ENCODE measurements at regions not wholly inside any gene's neighbourhood (a gene's known extent, or its start where the extent isn't known, plus 50 kb on each side); places are given as distances from the start of the nearest gene placed in this dataset.
"Not testable (repeated sequence)": the region's sequence is repeated elsewhere in the genome, so short reads cannot be mapped to it uniquely, and the experiment has no call there.

DNA sequence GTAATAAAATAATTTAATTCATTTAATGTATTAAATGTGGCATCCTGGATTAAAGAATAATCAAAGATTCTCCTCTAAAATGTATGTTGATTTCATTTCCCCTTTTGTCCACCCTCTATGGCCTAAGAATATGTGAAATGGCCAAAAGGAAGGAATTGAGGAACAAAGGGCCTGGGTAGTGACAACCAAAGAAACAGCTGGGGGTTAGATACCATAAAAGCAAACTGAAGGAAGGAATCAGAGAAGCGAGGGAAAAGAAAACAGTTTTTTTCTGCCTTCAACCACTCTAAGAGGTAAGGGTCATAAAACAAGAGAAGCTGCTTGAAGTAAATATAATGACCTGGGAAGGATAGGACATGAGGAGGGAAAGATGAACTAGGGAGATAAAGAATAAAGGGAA is 139.3 kb downstream of the FAM76B start:
- no peak for DNase-seq

DNA sequence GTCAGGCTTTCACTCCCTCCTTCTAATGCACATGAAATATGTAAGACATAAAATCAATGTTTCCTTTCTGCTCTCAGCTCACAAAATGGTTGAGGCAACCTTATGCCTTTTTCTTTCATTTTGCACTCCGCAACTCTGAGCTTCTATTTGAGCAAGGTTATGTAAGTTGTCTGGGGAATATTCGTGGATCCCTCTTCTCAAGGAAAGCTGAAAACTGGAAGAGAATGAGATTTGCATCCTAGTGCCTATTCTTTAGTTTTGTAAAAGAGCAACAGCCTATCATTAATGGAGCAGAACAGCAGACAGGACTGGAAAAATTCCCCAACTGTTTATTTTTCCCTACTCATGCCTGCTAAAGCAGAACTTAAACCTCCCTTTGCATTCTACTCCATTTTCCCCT is 141.7 kb downstream of the FAM76B start:
- DNase-seq: no peak

DNA sequence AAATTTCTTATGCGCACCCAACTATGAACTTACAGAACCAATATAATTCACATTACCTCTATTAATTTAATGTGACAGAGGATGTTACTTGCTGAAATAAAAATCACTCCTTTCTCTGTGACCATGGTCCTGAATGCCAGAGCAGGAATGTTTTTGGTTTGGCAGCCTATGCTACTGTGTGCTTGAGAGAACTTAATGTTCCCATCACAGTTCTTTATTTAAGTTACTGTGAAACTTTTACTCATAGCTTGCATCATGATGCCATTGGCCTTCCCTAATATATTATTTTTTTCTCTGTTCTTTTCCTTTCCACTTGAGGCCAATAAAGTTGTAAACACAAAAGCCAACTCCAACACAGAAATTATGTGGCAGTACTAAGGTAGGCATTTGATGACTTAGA is 142.2 kb downstream of the FAM76B start:
- no peak for DNase-seq

DNA sequence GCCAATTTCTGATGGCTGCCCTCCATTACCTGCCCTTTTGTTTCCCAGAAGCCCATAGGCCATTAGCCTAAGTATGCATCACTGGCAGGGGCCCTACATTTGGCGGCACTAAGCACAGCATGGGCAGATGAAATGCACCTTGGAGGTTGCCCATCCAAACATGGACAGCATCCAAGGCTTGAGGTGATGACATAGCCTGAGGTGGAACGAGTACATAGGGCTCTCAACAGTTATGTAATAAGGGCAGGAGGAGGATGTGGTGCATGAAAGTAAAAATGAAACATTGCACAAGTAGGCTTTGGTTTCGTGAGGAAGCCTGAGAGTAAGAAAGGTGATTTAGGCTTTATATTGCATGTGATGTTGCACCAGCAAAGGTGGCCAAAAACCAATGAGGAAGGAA is 148.1 kb downstream of the FAM76B start:
- no peak for DNase-seq

DNA sequence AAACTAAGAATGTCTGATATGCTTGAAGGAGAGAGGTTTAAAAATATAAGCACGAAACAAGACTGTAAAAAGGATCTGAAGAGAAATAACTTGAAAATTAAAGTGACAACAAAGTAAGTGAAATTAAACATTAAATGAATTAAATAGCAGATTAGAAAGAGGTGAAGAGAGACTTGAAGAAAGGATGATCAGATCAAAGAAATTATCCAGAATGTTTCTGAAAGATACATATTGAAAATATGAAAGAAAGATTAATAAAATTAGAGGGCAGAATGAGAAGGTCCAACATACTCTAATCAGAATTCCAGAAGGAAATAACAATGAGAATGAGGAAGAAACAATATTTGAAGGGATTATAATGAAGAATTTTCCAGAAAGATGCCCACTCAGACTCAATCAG is 151.1 kb downstream of the FAM76B start:
- DNase-seq: no peak

DNA sequence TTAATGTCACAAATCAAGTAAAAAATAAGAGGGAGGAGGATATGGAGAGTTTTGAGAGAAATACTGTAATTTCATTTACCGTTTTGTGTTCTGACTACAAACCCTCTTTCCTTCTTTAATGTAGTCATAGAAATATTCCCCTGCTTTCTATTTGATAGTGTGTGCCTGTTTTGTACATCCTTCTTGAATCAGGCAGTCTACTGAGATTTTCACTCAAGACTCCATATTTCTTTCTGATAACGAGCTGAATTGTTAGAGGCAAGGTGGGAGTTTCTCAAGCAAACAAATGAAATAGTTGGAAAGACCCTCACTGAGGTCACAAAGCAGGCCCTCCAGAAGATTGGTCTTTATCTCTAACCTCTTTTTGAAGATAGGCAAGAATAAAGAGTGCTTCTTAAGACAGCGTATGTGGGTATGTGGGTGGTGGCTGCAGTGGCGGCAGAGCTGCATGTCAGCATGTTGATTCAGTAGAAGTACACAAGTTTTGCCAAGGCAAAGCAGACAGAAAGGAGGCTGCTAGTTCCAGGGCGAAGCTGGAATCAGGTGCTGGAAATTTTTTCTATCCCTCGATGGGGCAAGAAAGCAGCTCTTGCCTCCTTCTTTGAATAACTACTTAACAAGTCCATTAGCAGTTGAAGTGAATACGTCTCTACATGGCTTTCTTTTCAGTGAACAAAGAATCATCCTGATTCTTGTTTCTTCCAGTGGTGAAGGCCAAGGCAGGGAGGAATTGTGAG is 164.2 kb downstream of the FAM76B start:
- DNase-seq: no peak

DNA sequence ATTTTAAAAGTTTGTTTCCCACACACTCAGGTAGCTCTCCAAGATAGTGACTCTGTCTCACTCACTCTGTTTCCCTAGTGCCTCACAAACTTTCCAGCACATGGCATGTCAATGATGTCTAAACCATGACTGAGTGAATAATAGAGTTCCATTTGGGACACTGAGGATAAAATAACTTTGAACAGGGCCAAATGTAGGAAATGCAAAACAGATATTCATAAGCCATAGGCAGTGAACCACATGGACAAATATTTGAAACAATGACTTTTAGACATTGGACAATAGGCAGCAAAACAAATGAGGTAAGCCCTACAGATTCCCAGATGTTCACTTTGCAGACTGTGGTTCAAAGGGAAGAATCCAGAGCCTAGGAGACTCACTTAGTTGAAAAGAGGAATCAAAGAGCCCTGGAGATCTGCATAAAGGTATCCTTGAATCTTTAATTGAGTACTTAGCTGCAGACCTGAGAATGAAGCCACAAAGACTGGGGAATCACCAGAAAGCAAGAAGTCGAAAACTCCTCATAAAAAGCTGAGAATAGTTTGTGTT is 173.3 kb downstream of the FAM76B start:
- no peak for DNase-seq

DNA sequence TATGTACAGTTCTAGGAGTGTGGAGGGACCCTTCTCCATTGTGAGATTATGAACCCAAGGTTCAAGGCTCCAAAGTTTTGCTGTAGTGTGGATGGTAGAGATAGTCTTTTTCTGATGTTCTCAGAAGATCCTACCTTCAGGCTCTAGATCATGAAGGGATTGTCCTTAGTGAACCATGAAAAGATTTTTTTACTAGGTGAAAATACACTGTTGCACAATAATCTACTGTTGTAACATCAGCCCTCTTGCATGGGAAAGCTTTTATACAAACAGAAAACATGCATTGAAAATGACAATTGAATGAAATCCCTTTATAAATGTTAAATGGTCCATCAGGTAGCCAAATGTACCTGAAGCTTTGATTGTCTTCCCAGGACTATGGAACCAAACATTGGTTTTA is 177.8 kb downstream of the FAM76B start:
- no peak for DNase-seq

DNA sequence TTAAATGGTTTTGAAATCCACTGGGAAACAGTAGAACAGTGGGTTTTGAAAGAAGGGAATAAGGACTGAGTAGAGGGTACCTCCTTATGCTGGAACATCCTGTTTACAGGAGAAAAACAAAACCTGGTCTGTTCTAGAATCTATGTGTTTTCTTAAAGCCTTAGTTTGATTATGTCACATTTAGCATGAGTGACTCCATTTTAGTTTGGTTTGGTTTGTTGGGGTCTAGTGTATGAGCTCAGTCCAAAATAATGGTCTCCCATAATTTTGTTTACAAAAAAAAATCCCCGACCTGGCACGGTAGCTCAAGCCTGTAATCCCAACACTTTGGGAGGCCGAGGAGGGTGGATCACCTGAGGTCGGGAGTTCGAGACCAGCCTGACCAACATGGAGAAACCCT is 179.4 kb downstream of the FAM76B start:
- not testable (repeated sequence) for DNase-seq

DNA sequence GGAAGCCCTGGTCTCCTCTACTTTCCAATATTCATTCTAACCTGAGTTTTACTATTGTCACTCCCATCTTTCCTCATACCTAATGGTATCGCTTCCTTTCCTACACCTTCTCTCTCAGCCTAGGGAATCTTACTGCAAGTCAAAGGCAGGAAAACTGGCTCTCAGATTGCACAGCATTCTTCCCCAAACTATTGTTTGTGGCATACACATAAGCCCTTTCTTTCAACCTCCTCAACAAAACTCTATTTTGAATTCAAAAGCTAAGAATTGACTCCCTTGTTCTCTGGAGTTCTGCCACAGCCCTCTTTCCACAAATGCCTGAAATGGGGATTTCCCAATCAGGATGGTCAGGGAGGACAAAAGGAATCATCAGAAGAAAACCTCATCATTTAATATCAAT is 181.5 kb downstream of the FAM76B start:
- no peak for DNase-seq

DNA sequence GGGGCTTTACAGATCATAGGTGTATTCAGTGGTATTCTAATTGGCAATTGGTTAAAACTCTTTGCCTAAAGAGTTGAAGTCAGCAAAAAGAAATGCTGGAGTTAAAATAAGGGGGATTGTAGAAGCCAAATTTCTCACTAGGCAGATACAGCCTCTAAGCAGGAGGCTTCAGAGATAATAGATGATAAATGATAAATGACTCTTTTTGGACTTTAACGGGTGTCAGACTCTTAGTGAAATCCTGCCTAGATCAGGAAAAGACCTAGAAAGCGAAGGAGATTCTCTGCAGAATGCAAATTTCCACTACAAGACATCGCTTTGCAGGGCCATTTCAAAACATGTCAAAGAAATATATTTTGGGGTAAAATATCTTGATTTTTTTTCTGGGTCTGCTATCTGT is 182.8 kb downstream of the FAM76B start:
- no peak for DNase-seq

DNA sequence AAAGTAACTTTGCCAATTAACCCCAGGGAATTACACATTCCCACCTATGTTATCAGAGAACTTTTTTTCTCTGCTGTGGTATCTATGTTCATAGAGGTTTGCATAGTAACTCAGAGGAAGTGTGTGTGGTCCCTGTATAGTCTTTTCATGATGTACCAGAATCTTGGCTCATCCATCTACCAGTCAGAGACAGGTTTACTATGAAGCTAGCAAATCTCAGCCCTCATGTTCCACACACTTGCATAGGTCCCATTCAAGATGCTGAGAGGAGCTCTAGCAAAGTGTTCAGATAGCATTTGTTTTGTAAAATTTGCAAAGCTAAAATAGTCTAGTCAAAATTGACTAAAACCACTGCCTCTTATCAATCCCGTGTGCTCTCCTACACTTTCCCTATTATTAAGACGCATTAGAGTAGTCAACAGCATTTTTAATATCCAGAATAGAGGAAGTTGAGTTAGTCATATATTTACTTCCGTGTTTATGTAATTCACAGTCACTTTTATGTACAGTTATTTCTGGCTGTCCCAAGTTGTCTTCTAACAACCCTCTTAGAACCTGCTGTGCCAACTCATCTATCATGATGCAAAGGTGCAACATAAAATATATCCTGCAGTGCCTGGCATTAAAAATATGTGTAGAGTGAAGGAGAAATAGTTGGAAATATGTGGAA is 184.2 kb downstream of the FAM76B start:
- no peak for DNase-seq

DNA sequence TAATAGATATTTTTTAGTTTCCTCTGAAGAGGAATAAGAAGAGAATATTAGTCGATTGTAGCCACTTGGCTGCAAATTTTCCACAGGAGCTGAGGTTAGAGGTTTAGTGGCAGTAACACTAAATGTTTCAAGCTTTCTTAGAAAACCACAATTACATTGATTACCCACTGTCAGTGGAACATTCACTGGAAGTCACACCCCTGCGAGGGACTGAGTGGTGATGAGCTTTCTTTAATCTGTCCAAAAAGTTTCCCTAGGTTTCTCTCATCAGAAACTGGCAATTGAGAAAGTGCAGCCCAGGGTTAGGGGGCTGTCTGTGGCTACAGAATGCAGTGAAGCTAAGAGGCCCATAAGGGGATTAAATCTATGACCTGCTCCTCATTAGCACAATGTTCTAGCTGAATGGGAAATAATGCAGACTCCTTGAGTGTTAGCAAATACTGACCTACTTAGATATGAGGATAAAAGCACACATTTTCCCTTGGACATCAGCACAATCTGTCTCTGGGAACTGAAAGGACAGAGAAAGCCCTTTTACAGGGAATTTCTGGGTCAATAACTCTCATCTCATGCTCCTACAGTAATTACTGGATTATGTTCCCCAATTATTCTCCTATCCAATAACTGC is 189.5 kb downstream of the FAM76B start:
- no peak for DNase-seq

DNA sequence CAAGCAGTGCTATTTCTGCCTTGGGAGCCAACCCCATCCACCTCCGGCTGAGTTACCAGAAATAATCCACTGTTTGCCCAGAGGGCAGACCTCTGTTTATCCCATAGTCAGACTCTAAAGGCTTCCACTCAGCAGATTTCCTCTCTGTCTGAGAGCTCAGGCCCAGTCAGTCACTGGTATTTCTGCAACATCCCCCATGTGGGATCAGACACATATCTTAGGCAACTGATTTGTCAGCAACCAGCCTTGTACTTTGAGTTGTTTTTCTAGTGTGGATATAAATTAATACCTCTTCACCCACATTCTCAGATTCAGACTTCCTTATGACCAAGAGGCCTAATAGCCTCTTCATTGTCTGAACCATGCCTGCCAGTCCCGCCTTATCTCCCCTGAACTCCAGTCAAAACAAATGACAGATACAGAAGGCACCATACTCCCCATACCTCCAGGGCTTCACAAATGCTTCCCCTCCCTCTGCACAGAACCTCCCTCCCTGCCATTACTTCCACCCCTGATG is 193.6 kb downstream of the FAM76B start:
- no peak for DNase-seq

DNA sequence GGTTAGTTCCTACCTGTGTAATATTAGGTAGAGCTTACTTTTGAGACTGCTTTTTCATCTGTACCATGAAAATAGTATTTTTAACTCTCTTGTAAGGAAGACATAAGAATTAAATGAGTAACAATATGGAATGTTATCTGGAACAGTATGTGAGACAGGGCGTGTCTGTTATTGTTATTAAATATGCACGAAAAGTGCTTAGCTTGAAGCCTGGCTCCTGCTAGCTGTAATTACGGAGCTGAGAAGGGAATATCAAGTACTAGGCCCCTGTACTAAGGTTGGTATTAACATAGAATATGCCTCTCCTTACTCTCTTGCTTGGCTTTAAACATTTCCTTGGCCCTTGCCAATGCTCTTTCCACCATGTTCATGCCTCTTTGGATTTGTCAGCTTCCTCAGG is 194.0 kb downstream of the FAM76B start:
- no peak for DNase-seq

DNA sequence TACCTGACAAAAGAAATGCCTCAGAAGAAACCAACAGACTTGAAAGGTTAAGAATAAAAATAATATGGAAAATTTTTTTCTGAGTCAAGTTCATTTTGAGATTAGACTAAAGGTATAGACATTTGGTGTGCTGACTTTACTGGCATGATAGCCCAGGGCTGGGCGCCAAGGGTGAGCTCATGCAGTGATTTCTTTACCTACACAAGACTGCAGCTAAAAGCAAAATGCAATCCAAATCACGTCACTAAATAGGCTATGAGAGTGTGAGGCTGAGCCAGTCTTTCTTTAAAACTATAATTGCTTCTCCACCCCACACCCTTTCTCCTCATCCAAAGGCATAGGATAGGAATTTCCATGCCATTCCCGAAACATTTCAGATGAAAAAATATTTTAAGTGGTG is 196.5 kb downstream of the FAM76B start:
- no peak for DNase-seq

DNA sequence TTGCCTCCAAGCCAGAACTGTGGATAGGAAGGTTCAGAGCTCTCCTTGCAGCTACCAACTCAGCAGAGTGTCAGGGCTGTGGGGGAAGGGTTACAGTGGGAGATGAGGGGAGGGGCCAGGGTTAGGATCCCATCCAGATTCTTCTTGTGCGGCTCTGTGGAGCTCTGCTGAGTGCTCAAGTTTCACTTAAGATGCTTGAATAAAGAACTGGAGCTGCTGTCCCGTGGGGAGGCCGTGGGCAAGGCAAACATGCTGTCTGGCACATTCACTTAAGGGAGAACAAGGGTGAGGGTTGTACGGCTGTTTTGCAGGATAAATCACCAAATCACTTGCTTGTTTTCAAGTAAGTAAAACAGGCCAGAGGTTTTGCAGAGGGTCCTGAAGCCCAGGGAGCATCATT is 197.1 kb downstream of the FAM76B start:
- DNase-seq: peak; percentile 25

DNA sequence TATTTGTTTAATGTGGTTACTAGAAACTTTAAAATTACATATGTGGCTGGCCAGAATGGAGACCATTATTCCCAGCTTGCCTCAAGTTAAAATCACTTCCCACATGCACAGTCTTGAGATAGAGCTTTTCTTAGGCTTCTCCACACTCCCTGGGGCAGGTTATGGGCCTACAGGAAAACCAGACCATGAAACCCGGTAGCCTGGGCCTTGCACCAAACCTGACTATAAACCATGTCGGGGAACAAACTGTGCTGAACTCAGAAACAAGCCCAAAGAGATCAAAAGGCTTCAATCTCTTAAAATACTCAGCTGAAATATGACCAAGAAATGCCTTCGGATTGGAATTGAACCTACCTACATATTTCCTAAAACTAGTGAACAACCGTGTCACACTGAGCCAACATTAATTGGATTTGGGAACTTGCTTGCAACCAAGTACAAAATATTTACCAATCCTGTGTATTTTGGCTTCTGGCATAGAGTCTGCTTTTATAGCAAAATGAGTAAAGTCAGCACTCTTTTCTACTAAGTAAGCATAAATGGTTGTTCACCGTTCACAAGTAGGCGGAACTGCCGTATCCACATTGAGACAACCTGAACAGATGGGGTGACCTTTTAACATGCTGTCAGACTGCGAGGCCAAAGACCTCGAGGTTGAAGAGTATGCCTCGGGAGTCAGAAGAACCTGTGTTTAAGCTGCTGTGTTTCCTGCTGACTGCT is 199.5 kb downstream of the FAM76B start:
- DNase-seq: no peak

DNA sequence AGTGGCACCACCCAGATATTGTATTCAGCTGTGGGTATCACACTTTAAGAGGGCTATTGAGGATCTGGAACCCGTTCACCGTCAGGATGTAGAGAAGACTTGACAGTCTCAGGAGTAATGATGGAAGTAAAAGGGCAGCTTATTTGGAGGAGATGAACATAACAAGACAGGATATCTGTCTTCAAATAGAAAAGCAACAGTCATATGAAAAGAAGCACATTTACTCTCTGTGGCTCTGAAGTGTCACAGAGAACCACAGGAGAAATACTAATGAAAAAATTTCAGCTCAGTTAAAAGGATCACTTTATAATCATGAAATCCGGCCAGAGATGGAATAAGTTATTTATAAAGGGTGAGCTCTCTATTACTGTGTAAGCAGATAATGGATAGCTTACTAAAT is 200.8 kb downstream of the FAM76B start:
- DNase-seq: no peak

DNA sequence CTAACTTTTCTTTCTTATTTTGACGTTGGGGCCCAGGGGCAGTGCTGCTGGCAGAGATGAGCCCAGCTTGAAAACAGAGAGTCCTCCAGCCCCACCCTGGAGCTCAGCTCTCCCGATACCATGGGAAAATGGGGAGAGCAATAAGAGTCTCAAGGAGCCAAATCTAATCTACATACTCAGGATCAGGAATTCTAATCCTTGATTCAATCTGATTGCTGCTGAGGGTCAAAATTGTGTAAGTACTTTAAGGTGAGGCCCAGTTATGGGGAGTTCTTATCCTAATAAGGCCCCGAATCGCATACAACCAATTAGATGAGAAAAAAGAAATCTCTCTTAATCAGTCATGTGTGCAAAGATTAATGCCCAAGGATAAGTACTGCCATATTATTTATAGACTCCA is 202.9 kb downstream of the FAM76B start:
- no peak for DNase-seq

DNA sequence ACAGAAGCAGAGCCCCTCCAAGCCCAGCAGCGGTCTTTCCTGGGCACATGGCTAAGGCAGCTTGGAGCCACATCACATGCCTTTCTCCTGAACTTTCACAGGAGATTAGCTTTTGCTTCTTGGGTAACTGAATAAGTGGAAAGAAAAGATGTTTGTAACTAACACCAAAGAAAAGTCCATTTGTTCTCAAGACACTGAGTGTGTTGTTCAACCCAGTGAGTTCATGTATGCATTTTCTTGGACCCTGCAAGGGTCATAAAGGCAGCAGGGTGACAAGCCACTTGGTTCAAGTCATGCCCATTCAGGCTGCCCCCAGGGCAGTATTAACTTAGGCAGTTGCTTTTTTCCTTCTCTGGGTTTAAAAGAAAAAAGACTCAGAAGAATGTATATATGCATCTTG is 203.4 kb downstream of the FAM76B start:
- no peak for DNase-seq

DNA sequence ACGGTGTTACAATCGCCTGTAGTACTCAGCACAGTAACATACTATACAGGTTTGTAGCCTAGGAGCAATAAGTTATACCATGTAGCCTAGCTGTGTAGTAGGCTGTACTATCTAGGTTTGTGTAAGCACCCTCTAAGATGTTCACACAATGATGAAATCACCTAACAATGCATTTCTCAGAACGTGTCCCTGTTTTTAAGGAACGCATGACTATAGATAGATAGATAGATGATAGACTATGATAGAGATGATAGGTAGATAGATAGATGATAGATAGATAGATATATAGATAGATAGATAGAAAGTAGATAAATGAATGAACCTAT is 203.9 kb downstream of the FAM76B start:
- no peak for DNase-seq

All from left kidney (tissue), 1 donor.